ENCODE measurements at regions not wholly inside any gene's neighbourhood (a gene's known extent, or its start where the extent isn't known, plus 50 kb on each side); places are given as distances from the start of the nearest gene placed in this dataset.

DNA sequence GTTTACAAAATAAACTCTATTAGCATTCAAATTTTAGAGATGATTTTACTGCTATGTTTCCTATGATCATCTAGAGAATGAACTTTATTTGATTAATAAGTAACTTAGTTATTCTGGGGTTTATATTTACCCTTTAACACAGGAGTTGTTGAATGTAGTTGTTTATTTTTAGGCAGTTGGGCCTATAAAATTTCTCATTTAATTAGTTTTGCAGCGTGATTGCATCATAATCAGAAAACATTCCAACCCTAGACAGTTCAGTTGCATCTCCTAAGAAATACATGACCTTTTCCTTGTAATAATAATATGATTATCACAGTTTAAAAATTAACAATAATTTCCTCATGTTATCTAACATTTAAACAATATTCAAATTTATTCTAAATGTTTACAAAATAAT is 224.7 kb upstream of the CDH7 start:
- no peak for DNase-seq (ENCODE audit: low read depth, low spot score)
- no peak for TF ChIP-seq CTCF (IDR thresholded peaks at IDR 0.05; ENCODE audit: insufficient read depth, low read length, missing control alignments)
- ChIA-PET POLR2A (no interaction called here), CTCF (no interaction called here)
- H3K4me3 ChIP-seq (ENCODE audit: low read depth, low read length), result no peak overlapping the region

- POLR2A ChIA-PET, result no interaction called here
- no peak for TF ChIP-seq CTCF (IDR thresholded peaks at IDR 0.05; ENCODE audit: insufficient read depth, low read length, missing control alignments)
- CTCF ChIA-PET, result no interaction called here
- no peak for DNase-seq (ENCODE audit: low read depth, low spot score)
- no peak overlapping the region for H3K4me3 ChIP-seq (ENCODE audit: low read depth, low read length)
Observed at GRCh38 chr18:65523461-65523860, 227.4 kb upstream of the CDH7 start.

- ChIA-PET CTCF (no interaction called here), POLR2A (no interaction called here)
- TF ChIP-seq CTCF (IDR thresholded peaks at IDR 0.05; ENCODE audit: insufficient read depth, low read length, missing control alignments), result no peak
- no peak overlapping the region for H3K4me3 ChIP-seq (ENCODE audit: low read depth, low read length)
- DNase-seq (ENCODE audit: low read depth, low spot score), result no peak
Observed at GRCh38 chr18:65522907-65523306, 227.9 kb upstream of the CDH7 start.

GRCh38 chr18:65516209-65516608 is 234.6 kb upstream of the CDH7 start:
- no peak overlapping the region for H3K4me3 ChIP-seq (ENCODE audit: low read depth, low read length)
- DNase-seq (ENCODE audit: low read depth, low spot score), result no peak
- no peak for TF ChIP-seq CTCF (IDR thresholded peaks at IDR 0.05; ENCODE audit: insufficient read depth, low read length, missing control alignments)
- CTCF ChIA-PET, result no interaction called here
- POLR2A ChIA-PET, result no interaction called here

DNA sequence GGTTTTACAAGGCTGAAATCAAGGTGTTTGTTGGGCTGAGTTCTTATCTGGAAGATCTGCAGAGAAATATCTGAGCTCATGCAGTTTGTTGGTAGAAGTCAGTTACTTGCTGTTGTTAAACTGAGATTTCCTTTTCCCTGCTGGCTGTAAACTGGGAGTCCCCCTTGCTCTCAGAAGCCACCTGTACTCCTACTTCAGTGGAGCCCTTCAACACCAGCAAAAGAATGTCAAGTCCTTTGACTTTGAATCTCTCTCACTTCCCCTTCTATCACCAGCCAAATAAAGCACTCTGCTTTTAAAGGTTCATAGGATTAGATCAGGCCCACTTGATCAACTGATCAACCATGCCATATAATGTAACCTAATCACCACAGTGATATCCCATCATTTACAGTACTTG is 252.2 kb upstream of the CDH7 start:
- CTCF ChIA-PET, result no interaction called here
- POLR2A ChIA-PET, result no interaction called here
- no peak overlapping the region for H3K4me3 ChIP-seq (ENCODE audit: low read depth, low read length)
- no peak for TF ChIP-seq CTCF (IDR thresholded peaks at IDR 0.05; ENCODE audit: insufficient read depth, low read length, missing control alignments)
- no peak for DNase-seq (ENCODE audit: low read depth, low spot score)

DNA sequence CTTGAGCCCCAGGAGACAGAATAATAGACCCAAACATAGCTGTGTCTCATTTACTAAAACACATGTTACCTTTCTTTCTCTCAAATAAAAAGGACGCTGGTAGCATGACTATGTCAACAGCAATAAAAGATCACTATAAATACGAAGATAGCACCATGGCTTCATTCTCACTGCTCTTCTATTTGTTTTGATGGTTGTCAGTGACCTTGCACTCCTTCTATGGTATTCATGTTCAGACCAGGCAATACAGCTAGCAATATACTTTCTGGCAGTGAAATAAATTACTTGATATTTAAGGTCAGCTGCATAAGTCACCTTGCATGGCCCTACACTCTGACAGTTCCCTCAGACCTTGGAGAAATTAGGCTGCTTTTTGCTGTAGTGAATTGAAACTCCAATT is 263.2 kb upstream of the CDH7 start:
- no peak for TF ChIP-seq CTCF (IDR thresholded peaks at IDR 0.05; ENCODE audit: insufficient read depth, low read length, missing control alignments)
- DNase-seq (ENCODE audit: low read depth, low spot score), result no peak
- ChIA-PET CTCF (no interaction called here), POLR2A (no interaction called here)
- no peak overlapping the region for H3K4me3 ChIP-seq (ENCODE audit: low read depth, low read length)
